OCI-LY1 (cell line): ENCODE measurements at regions not wholly inside any gene's neighbourhood (a gene's known extent, or its start where the extent isn't known, plus 50 kb on each side); places are given as distances from the start of the nearest gene placed in this dataset.

Experiments
- CTCF ChIP-seq: fragments of 200-600 bp; sonication (generic), shearing (Covaris generic); IDR thresholded peaks from 2 replicates; pipeline ENCODE4 v1.5.1; 2017; ENCODE audit warnings: mild to moderate bottlenecking, antibody characterized with exemption, low read length, moderate library complexity, mixed read lengths
- EZH2 ChIP-seq: fragments of 200-600 bp; sonication (generic), shearing (Covaris generic); IDR thresholded peaks from 2 replicates; pipeline ENCODE4 v1.8.0; 2017; ENCODE audit warnings: borderline replicate concordance, mixed run types, mild to moderate bottlenecking, antibody characterized with exemption, low read length, moderate library complexity, mixed read lengths

- TF ChIP-seq CTCF (no peak), EZH2 (no peak)
Observed at GRCh38 chr5:54785729-54786591, 199.4 kb downstream of the ESM1 start.
